Astrocyte of the hippocampus (primary cell): ENCODE measurements at regions not wholly inside any gene's neighbourhood (a gene's known extent, or its start where the extent isn't known, plus 50 kb on each side); places are given as distances from the start of the nearest gene placed in this dataset.
A peak's percentile ranks its signal among the peaks of the same experiment; 100 is the strongest.

Experiments used
- DNase-seq: peaks from one replicate; pipeline ENCODE4 v3.0.0; 2011; ENCODE audit warnings: low read depth, low spot score

GRCh38 chr19:30710721-30711120, 338.5 kb downstream of the ZNF536 start:
- no peak for DNase-seq

GRCh38 chr19:30708416-30709178, 336.4 kb downstream of the ZNF536 start:
- DNase-seq, result no peak

GRCh38 chr19:30704771-30705330, 332.7 kb downstream of the ZNF536 start:
- no peak for DNase-seq

- DNase-seq, result no peak
Observed at GRCh38 chr19:30703645-30704044, 331.5 kb downstream of the ZNF536 start.

GRCh38 chr19:30701178-30701577, 329.0 kb downstream of the ZNF536 start:
- DNase-seq, result no peak

- no peak for DNase-seq
Observed at GRCh38 chr19:30699871-30700280, 327.7 kb downstream of the ZNF536 start.

- DNase-seq, result no peak
Observed at GRCh38 chr19:30696514-30696913, 324.3 kb downstream of the ZNF536 start.

- DNase-seq, result no peak
Observed at GRCh38 chr19:30695171-30695875, 323.1 kb downstream of the ZNF536 start.

- no peak for DNase-seq
Observed at GRCh38 chr19:30694156-30694755, 322.1 kb downstream of the ZNF536 start.

GRCh38 chr19:30692879-30693503, 320.8 kb downstream of the ZNF536 start:
- DNase-seq, result no peak

GRCh38 chr19:30692181-30692811, 320.1 kb downstream of the ZNF536 start:
- peak; percentile 36 for DNase-seq

- no peak for DNase-seq
Observed at GRCh38 chr19:30691819-30692166, 319.6 kb downstream of the ZNF536 start.

- DNase-seq, result no peak
Observed at GRCh38 chr19:30690935-30691818, 319.0 kb downstream of the ZNF536 start.

GRCh38 chr19:30690525-30690924, 318.3 kb downstream of the ZNF536 start:
- no peak for DNase-seq

- no peak for DNase-seq
Observed at GRCh38 chr19:30689474-30689873, 317.3 kb downstream of the ZNF536 start.

GRCh38 chr19:30688696-30689095, 316.5 kb downstream of the ZNF536 start:
- DNase-seq, result no peak

- DNase-seq, result no peak
Observed at GRCh38 chr19:30686826-30687566, 314.8 kb downstream of the ZNF536 start.

- DNase-seq, result peak; percentile 9
Observed at GRCh38 chr19:30686176-30686820, 314.1 kb downstream of the ZNF536 start.

- DNase-seq, result no peak
Observed at GRCh38 chr19:30685426-30686000, 313.3 kb downstream of the ZNF536 start.
